Kidney epithelial cell (primary cell): ENCODE measurements at regions not wholly inside any gene's neighbourhood (a gene's known extent, or its start where the extent isn't known, plus 50 kb on each side); places are given as distances from the start of the nearest gene placed in this dataset.
"Not testable (repeated sequence)": the region's sequence is repeated elsewhere in the genome, so short reads cannot be mapped to it uniquely, and the experiment has no call there.

Experiments
- DNase-seq: peaks from one replicate; pipeline ENCODE4 v3.0.0-alpha.2; 2010; ENCODE audit warnings: low read depth
- H3K27me3 ChIP-seq: 2 replicates; pipeline ENCODE4 v1.6.0; 2011; ENCODE audit warnings: low read length; ENCODE audit not compliant: control insufficient read depth, insufficient read depth
- H3K36me3 ChIP-seq: 2 replicates; pipeline ENCODE4 v1.5.1; 2011; ENCODE audit warnings: low read length; ENCODE audit not compliant: control insufficient read depth, insufficient read depth
- H3K4me3 ChIP-seq: 2 replicates; pipeline ENCODE4 v1.5.1; 2011; ENCODE audit warnings: low read depth, mild to moderate bottlenecking, control low read depth, low read length
- TF ChIP-seq, protein P1 (sequence below): IDR thresholded peaks from 2 replicates; pipeline ENCODE4 v1.5.1; 2011; ENCODE audit warnings: mild to moderate bottlenecking, moderate library complexity, low read length, control low read depth, inconsistent platforms; ENCODE audit not compliant: insufficient read depth, poor library complexity, severe bottlenecking

DNA sequence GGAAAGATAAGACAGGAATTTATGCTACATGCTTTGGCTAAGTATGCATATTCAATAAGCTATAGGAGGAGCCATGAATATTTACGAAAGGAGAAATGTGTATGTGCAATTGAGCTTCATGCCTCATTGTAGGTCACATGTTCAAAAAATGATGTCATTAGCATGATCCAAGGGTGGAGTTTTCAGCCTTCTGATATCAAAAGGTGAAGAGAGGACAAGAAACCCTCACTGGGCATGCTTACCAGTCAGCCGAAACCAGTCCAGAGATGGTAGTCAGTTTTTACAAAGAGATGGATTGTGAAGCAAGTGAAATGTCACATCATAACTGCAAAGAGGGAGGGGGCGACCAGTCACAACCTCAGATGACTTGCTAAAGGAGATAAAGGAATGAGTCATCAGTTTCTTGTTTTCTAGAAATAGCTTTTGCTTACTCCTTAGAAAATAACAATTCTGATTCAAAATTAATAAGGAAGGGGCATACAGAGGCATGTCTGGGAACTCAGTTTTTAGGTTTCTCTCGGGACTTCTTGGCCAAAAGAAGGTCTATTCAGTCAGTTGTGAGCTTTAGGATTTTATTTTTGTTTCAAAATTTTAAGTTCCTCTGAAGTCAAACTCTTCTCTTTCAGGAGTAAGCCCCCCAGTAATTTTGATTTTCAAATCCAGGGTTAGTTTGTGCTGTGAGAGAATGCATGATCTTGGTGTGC, 1067.8 kb upstream of the EDIL3 start:
- TF ChIP-seq, protein P1, sequence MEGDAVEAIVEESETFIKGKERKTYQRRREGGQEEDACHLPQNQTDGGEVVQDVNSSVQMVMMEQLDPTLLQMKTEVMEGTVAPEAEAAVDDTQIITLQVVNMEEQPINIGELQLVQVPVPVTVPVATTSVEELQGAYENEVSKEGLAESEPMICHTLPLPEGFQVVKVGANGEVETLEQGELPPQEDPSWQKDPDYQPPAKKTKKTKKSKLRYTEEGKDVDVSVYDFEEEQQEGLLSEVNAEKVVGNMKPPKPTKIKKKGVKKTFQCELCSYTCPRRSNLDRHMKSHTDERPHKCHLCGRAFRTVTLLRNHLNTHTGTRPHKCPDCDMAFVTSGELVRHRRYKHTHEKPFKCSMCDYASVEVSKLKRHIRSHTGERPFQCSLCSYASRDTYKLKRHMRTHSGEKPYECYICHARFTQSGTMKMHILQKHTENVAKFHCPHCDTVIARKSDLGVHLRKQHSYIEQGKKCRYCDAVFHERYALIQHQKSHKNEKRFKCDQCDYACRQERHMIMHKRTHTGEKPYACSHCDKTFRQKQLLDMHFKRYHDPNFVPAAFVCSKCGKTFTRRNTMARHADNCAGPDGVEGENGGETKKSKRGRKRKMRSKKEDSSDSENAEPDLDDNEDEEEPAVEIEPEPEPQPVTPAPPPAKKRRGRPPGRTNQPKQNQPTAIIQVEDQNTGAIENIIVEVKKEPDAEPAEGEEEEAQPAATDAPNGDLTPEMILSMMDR: no peak
- Histone ChIP-seq H3K36me3 (no peaks in the 10 kb centered on the region), H3K4me3 (no peak overlapping the region), H3K27me3 (no peaks in the 10 kb centered on the region)
- no peak for DNase-seq

DNA sequence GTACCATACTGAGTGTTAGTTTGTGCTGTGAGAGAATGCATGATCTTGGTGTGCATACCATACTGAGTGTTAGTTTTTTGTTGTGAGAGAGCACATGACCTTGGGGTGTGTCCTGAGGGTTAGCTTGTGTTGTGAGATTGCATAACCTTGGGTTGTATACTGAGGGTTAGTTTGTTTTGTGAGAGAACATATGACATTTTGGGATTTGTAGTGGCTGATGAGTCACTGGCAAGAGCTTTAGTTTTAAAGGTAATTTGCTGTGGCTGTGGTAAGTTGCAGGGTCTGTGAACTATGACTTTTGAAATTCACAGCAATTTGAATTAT, 1068.3 kb upstream of the EDIL3 start:
- Histone ChIP-seq H3K27me3 (no peaks in the 10 kb centered on the region), H3K4me3 (no peak overlapping the region), H3K36me3 (no peaks in the 10 kb centered on the region)
- no peak for DNase-seq
- TF ChIP-seq, protein P1: no peak

DNA sequence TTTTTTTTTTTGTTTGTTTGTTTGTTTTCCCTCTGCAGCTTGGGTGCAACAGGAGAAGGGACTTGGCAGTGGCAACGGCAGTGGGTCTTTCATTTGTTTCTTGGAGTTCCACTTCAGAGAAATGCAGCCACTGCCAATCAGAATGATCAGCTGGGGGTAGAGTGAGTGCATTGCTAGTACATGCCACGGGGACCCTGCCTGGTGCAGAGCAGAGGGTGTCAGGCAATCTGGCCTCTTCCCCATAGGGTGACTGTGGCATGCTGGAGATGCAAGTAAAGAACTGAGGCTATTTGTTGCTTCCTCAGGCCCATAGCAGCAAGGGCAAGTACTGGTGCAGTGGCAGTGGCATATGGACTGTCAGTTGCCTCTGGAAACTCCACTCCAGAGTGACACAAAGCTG, 1073.6 kb upstream of the EDIL3 start:
- TF ChIP-seq, protein P1: no peak
- no peaks in the 10 kb centered on the region for H3K27me3 ChIP-seq
- H3K36me3 ChIP-seq: no peaks in the 10 kb centered on the region
- no peak for DNase-seq
- H3K4me3 ChIP-seq: no peak overlapping the region

DNA sequence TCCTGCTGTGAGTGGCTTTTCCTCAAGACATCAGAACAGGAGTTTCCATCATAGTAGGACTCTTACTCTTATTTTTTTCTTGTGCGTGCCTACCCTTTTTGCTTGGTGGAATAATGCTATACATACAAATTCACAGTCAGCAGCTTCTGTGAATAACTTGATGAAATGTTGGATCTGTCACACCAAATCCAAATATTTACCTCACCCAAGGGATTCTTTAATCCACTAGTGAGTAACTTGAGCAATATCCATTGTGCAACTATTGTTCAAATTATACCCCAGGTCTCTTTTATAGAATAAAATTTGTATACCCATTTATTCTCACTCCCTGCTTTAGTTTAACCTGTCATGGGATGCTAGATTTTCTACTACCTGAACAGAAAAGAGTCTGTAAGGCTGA, 1078.3 kb upstream of the EDIL3 start:
- DNase-seq: no peak
- no peaks in the 10 kb centered on the region for H3K36me3 ChIP-seq
- TF ChIP-seq, protein P1: no peak

DNA sequence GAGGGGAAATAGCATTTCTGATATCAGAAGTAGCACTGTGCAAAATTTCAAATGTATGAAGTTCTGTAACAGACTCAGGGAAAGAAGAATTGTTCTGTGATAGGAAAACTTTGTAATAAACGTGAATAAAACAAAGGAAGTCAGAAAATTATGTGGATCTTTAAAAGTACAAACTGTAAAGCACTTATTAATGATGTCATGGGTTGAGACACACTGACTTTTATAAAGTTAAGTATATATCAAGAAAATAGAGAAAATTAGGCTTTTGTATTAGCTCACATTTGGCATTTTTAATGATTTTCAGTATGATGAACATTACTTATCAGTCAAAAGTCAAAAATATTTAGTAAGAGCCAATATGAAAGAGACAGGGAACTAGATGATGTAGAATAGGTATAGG, 1081.7 kb upstream of the EDIL3 start:
- no peaks in the 10 kb centered on the region for H3K27me3 ChIP-seq
- H3K36me3 ChIP-seq: no peaks in the 10 kb centered on the region
- DNase-seq: no peak
- H3K4me3 ChIP-seq: no peak overlapping the region
- TF ChIP-seq, protein P1: no peak

More for the DNA sequence above, 1078.3 kb upstream of the EDIL3 start:
- H3K4me3 ChIP-seq: no peak overlapping the region
- H3K27me3 ChIP-seq: no peaks in the 10 kb centered on the region

DNA sequence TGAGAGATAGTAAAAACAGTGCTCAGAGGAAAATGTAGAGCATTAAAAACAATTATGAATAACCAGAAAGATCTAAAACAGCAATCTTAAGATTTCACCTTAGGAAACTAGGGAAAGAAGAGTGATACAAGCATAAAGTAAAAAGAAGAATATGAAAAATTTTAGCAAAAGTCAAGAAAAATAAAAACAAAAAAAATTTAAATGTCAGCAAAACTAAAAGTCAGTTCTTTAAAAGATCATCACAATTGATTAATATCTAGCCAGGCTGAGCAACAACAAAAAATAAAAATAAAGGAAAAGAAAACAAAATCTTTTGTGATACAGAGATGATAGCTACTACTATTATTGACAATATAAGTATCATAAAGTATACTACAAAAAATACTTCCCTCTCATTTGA, 1088.1 kb upstream of the EDIL3 start:
- Histone ChIP-seq H3K36me3 (no peaks in the 10 kb centered on the region), H3K27me3 (no peaks in the 10 kb centered on the region), H3K4me3 (no peak overlapping the region)
- no peak for DNase-seq
- TF ChIP-seq, protein P1: no peak

DNA sequence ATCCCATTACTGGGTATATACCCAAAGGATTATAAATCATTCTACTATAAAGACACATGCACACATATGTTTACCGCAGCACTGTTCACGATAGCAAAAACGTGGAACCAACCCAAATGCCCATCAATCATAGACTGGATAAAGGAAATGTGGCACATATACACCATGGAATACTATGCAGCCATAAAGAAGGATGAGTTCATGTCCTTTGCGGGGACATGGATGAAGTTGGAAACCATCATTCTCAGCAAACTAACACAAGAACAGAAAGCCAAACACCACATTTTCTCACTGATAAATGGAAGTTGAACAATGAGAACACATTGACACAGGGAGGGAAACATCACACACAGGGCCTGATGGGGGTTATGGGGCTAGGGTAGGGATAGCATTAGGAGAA, 1090.5 kb upstream of the EDIL3 start:
- not testable (repeated sequence) for H3K27me3 ChIP-seq, H3K36me3 ChIP-seq, H3K4me3 ChIP-seq, DNase-seq
